BJ (cell line): ENCODE measurements at regions not wholly inside any gene's neighbourhood (a gene's known extent, or its start where the extent isn't known, plus 50 kb on each side); places are given as distances from the start of the nearest gene placed in this dataset.

Experiments
- CTCF ChIA-PET: fragments of 350-600 bp; formaldehyde crosslinking; extraction: SDS; loops from one replicate; lab custom pipeline; 2021; ENCODE audit warnings: antibody characterized with exemption, inconsistent platforms; lab: Yijun Ruan, JAX
- POLR2A ChIA-PET: fragments of 300-600 bp; sonication (Branson Sonifier 250); formaldehyde crosslinking; extraction: SDS; loops from one replicate; lab custom pipeline; 2021; ENCODE audit warnings: antibody characterized with exemption; lab: Charles Lee
- DNase-seq: peaks from one replicate; pipeline ENCODE4 v3.0.0-alpha.2; 2011; ENCODE audit warnings: low read depth
- H3K27me3 ChIP-seq: 2 replicates; pipeline ENCODE4 v1.6.0; 2011; ENCODE audit warnings: low read length; ENCODE audit not compliant: control insufficient read depth, insufficient read depth
- H3K36me3 ChIP-seq: 2 replicates; pipeline ENCODE4 v1.5.1; 2011; ENCODE audit warnings: low read length; ENCODE audit not compliant: control insufficient read depth, insufficient read depth
- H3K4me3 ChIP-seq: 2 replicates; pipeline ENCODE4 v1.5.1; 2011; ENCODE audit warnings: low read depth, mild to moderate bottlenecking, control low read depth, low read length
- CTCF ChIP-seq: IDR thresholded peaks from 2 replicates; pipeline ENCODE4 v1.5.1; 2011; ENCODE audit warnings: low read depth, mild to moderate bottlenecking, control low read depth, inconsistent platforms, low read length, moderate library complexity; ENCODE audit not compliant: insufficient read depth

GRCh38 chr7:94261067-94261466, 133.6 kb upstream of the COL1A2 start:
- Histone ChIP-seq H3K36me3 (no peaks in the 10 kb centered on the region), H3K27me3 (no peaks in the 10 kb centered on the region), H3K4me3 (no peak overlapping the region)
- ChIA-PET POLR2A (no interaction called here), CTCF (interaction anchor here (0.7 to 1.0 kb wide), 2 partner anchors 21 to 358 kb away, joined by 3 read pairs; no protein-coding TSS in a partner anchor)
- no peak for TF ChIP-seq CTCF
- no peak for DNase-seq

- H3K4me3 ChIP-seq = no peak overlapping the region
- no peak for TF ChIP-seq CTCF
- POLR2A ChIA-PET = no interaction called here
- CTCF ChIA-PET = no interaction called here
- no peak for DNase-seq
- H3K36me3 ChIP-seq = no peaks in the 10 kb centered on the region
- no peaks in the 10 kb centered on the region for H3K27me3 ChIP-seq
Observed at GRCh38 chr7:94264756-94265155, 129.9 kb upstream of the COL1A2 start.

GRCh38 chr7:94265456-94265855, 129.2 kb upstream of the COL1A2 start:
- Histone ChIP-seq H3K4me3 (no peak overlapping the region), H3K27me3 (no peaks in the 10 kb centered on the region), H3K36me3 (no peaks in the 10 kb centered on the region)
- no peak for DNase-seq
- POLR2A ChIA-PET = no interaction called here
- CTCF ChIA-PET = interaction anchor here (0.6 kb wide), 2 partner anchors 21 to 1824 kb away, joined by 3 read pairs; no protein-coding TSS in a partner anchor
- no peak for TF ChIP-seq CTCF

DNA sequence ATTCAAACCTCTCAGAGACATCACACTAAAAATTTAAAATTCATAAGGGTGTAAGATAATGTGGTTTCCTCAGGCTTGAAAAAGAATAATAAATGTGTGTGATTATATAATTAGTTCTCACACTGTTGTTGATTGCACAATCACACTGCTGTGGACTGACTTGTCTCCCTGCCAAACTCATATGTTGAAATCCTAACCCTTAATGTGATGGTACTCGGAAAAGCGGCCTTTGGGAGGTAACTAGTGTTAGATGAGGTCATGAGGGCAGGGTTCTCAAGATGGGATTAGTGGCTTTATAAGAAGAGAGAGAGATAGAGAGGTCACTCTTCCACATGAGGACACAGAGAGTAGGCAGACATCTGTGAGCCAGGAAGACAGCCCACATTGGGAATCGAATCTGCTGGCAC, 128.5 kb upstream of the COL1A2 start:
- H3K27me3 ChIP-seq = no peaks in the 10 kb centered on the region
- CTCF ChIA-PET = interaction anchor here (0.6 to 0.9 kb wide), 4 partner anchors 9 to 467 kb away, joined by 3 read pairs; no protein-coding TSS in a partner anchor
- no peak for TF ChIP-seq CTCF
- H3K4me3 ChIP-seq = no peak overlapping the region
- DNase-seq = no peak
- no peaks in the 10 kb centered on the region for H3K36me3 ChIP-seq
- POLR2A ChIA-PET = no interaction called here

DNA sequence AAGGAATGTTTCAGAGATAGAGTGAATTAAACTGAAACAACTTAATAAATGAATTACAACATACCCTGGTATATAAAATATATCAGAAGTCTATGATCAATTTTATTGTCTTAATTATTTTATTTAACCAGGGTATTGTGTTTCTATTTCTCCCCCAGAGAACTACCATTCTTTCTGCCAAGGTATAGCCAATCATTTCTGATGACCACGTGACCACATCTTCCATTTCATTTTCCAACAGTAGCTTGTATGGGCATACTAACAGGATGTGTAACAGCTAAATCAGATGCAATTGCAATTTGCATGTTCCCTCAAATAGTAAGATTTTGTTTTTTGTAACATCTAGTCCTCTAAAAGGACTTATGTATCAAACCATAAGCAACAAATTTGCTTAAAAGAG, 123.9 kb upstream of the COL1A2 start:
- H3K36me3 ChIP-seq = no peaks in the 10 kb centered on the region
- no peak for DNase-seq
- CTCF ChIA-PET = no interaction called here
- H3K4me3 ChIP-seq = no peak overlapping the region
- POLR2A ChIA-PET = no interaction called here
- TF ChIP-seq CTCF = no peak
- H3K27me3 ChIP-seq = no peaks in the 10 kb centered on the region
